GM19099 (cell line): ENCODE measurements at regions not wholly inside any gene's neighbourhood (a gene's known extent, or its start where the extent isn't known, plus 50 kb on each side); places are given as distances from the start of the nearest gene placed in this dataset.

Source experiments
- POLR2A ChIP-seq: IDR thresholded peaks from 3 replicates; pipeline ENCODE4 v1.6.1; 2011; ENCODE audit warnings: low read depth; ENCODE audit not compliant: insufficient read length; ENCODE audit errors: extremely low read depth

GRCh38 chr5:124878583-124879342 is 132.3 kb upstream of the ZNF608 start:
- TF ChIP-seq POLR2A: no peak

- no peak for TF ChIP-seq POLR2A
These were observed 134.7 kb upstream of the ZNF608 start for GRCh38 chr5:124880903-124881697.

- no peak for TF ChIP-seq POLR2A
These were observed 137.2 kb upstream of the ZNF608 start for GRCh38 chr5:124883681-124884080.

- no peak for TF ChIP-seq POLR2A
These were observed 137.7 kb upstream of the ZNF608 start for GRCh38 chr5:124884114-124884513.

GRCh38 chr5:124885490-124885889 is 139.1 kb upstream of the ZNF608 start:
- no peak for TF ChIP-seq POLR2A

- no peak for TF ChIP-seq POLR2A
These were observed 140.8 kb upstream of the ZNF608 start for GRCh38 chr5:124887223-124887622.

GRCh38 chr5:124888050-124888506 is 141.6 kb upstream of the ZNF608 start:
- no peak for TF ChIP-seq POLR2A

GRCh38 chr5:124888622-124889485 is 142.4 kb upstream of the ZNF608 start:
- TF ChIP-seq POLR2A: no peak

GRCh38 chr5:124889486-124889825 is 143.0 kb upstream of the ZNF608 start:
- TF ChIP-seq POLR2A: no peak

- no peak for TF ChIP-seq POLR2A
These were observed 143.4 kb upstream of the ZNF608 start for GRCh38 chr5:124889850-124890249.

- no peak for TF ChIP-seq POLR2A
These were observed 144.7 kb upstream of the ZNF608 start for GRCh38 chr5:124891179-124891578.

GRCh38 chr5:124892185-124892848 is 145.9 kb upstream of the ZNF608 start:
- no peak for TF ChIP-seq POLR2A

- TF ChIP-seq POLR2A: no peak
These were observed 148.1 kb upstream of the ZNF608 start for GRCh38 chr5:124894541-124894940.

- no peak for TF ChIP-seq POLR2A
These were observed 148.8 kb upstream of the ZNF608 start for GRCh38 chr5:124895236-124895635.

- TF ChIP-seq POLR2A: no peak
These were observed 154.6 kb upstream of the ZNF608 start for GRCh38 chr5:124901081-124901480.
